ENCODE measurements at regions not wholly inside any gene's neighbourhood (a gene's known extent, or its start where the extent isn't known, plus 50 kb on each side); places are given as distances from the start of the nearest gene placed in this dataset.
"Not testable (repeated sequence)": the region's sequence is repeated elsewhere in the genome, so short reads cannot be mapped to it uniquely, and the experiment has no call there.

- DNase-seq (ENCODE audit: low read depth): no peak
Observed at GRCh38 chr16:14002416-14002990, 68.6 kb upstream of the MRTFB start.

GRCh38 chr16:14003074-14003570, 68.0 kb upstream of the MRTFB start:
- DNase-seq (ENCODE audit: low read depth): no peak

GRCh38 chr16:14004031-14004728, 66.9 kb upstream of the MRTFB start:
- DNase-seq (ENCODE audit: low read depth): no peak

GRCh38 chr16:14004729-14005315, 66.3 kb upstream of the MRTFB start:
- DNase-seq (ENCODE audit: low read depth): no peak

- no peak for DNase-seq (ENCODE audit: low read depth)
Observed at GRCh38 chr16:14005335-14005734, 65.8 kb upstream of the MRTFB start.

- DNase-seq (ENCODE audit: low read depth): no peak
Observed at GRCh38 chr16:14007450-14007849, 63.7 kb upstream of the MRTFB start.

GRCh38 chr16:14011001-14011400, 60.1 kb upstream of the MRTFB start:
- DNase-seq (ENCODE audit: low read depth): no peak

GRCh38 chr16:14011846-14012245, 59.3 kb upstream of the MRTFB start:
- DNase-seq (ENCODE audit: low read depth): no peak

GRCh38 chr16:14013145-14013570, 58.0 kb upstream of the MRTFB start:
- no peak for DNase-seq (ENCODE audit: low read depth)

- DNase-seq (ENCODE audit: low read depth): peak; percentile 86
Observed at GRCh38 chr16:14013571-14014283, 57.4 kb upstream of the MRTFB start.

- no peak for DNase-seq (ENCODE audit: low read depth)
Observed at GRCh38 chr16:14014284-14014625, 56.9 kb upstream of the MRTFB start.

- no peak for DNase-seq (ENCODE audit: low read depth)
Observed at GRCh38 chr16:14015033-14015432, 56.1 kb upstream of the MRTFB start.

GRCh38 chr16:14015461-14015860, 55.7 kb upstream of the MRTFB start:
- no peak for DNase-seq (ENCODE audit: low read depth)

GRCh38 chr16:14015948-14016347, 55.2 kb upstream of the MRTFB start:
- DNase-seq (ENCODE audit: low read depth): peak; percentile 65

GRCh38 chr16:14016362-14016761, 54.8 kb upstream of the MRTFB start:
- not testable (repeated sequence) for DNase-seq (ENCODE audit: low read depth)

GRCh38 chr16:14017886-14018285, 53.2 kb upstream of the MRTFB start:
- DNase-seq (ENCODE audit: low read depth): no peak

GRCh38 chr16:14018851-14019250, 52.3 kb upstream of the MRTFB start:
- DNase-seq (ENCODE audit: low read depth): no peak

GRCh38 chr16:14020141-14020540, 51.0 kb upstream of the MRTFB start:
- DNase-seq (ENCODE audit: low read depth): no peak
